DOHH2 (cell line): ENCODE measurements at regions not wholly inside any gene's neighbourhood (a gene's known extent, or its start where the extent isn't known, plus 50 kb on each side); places are given as distances from the start of the nearest gene placed in this dataset.

Experiments used
- H3F3A ChIP-seq: fragments of 200-600 bp; sonication (generic), shearing (Covaris generic); 2 replicates; pipeline ENCODE4 v1.6.0; 2016; ENCODE audit warnings: antibody characterized with exemption, mild to moderate bottlenecking; ENCODE audit not compliant: control insufficient read depth, insufficient read depth
- H3K27ac ChIP-seq: fragments of 200-600 bp; sonication (generic); 2 replicates; pipeline ENCODE4 v1.5.1; 2014; ENCODE audit warnings: low read depth, mild to moderate bottlenecking, low read length, moderate library complexity
- H3K27me3 ChIP-seq: fragments of 200-600 bp; sonication (generic); 2 replicates; pipeline ENCODE4 v1.6.1; 2014; ENCODE audit warnings: mild to moderate bottlenecking, low read length, mixed read lengths; ENCODE audit not compliant: control insufficient read depth
- H3K36me3 ChIP-seq: fragments of 200-600 bp; sonication (generic); 2 replicates; pipeline ENCODE4 v1.6.1; 2014; ENCODE audit warnings: mild to moderate bottlenecking, low read length, moderate library complexity, mixed read lengths; ENCODE audit not compliant: control insufficient read depth
- H3K4me1 ChIP-seq: fragments of 200-600 bp; sonication (generic); 2 replicates; pipeline ENCODE4 v1.6.1; 2014; ENCODE audit warnings: mild to moderate bottlenecking, low read length, mixed read lengths; ENCODE audit not compliant: control insufficient read depth
- H3K4me2 ChIP-seq: fragments of 200-600 bp; sonication (generic); 2 replicates; pipeline ENCODE4 v1.6.0; 2014; ENCODE audit warnings: mild to moderate bottlenecking, low read length, moderate library complexity
- H3K4me3 ChIP-seq: fragments of 200-600 bp; sonication (generic); 2 replicates; pipeline ENCODE4 v1.5.1; 2014; ENCODE audit warnings: mild to moderate bottlenecking, low read length, mixed read lengths
- H3K79me2 ChIP-seq: fragments of 200-600 bp; sonication (generic); 2 replicates; pipeline ENCODE4 v1.6.1; 2014; ENCODE audit warnings: mild to moderate bottlenecking, low read length, mixed read lengths; ENCODE audit not compliant: control insufficient read depth
- H3K9me2 ChIP-seq: fragments of 200-600 bp; sonication (generic); replicated peaks from 2 replicates; pipeline ENCODE4 v1.6.1; 2014; ENCODE audit warnings: mild to moderate bottlenecking, low read length, mixed read lengths; ENCODE audit not compliant: control insufficient read depth
- H3K9me3 ChIP-seq: fragments of 200-600 bp; sonication (generic); 2 replicates; pipeline ENCODE4 v1.6.1; 2014; ENCODE audit warnings: antibody characterized with exemption, low read length, mixed read lengths; ENCODE audit not compliant: control insufficient read depth, insufficient read depth
- H4K20me1 ChIP-seq: fragments of 200-600 bp; sonication (generic); 2 replicates; pipeline ENCODE4 v1.6.0; 2014; ENCODE audit warnings: low read depth, mild to moderate bottlenecking, antibody characterized with exemption, low read length, moderate library complexity; ENCODE audit not compliant: control insufficient read depth, insufficient read depth
- EZH2phosphoT487 ChIP-seq: fragments of 200-600 bp; sonication (generic); IDR thresholded peaks from 2 replicates; pipeline ENCODE4 v1.6.1; 2017; ENCODE audit warnings: borderline replicate concordance, mild to moderate bottlenecking, antibody characterized with exemption, low read length, moderate library complexity, mixed read lengths
- TF ChIP-seq, protein P1 (sequence below): fragments of 200-600 bp; sonication (generic); IDR thresholded peaks from one replicate; pipeline ENCODE4 v1.5.1; 2014; ENCODE audit warnings: antibody characterized with exemption, mild to moderate bottlenecking, low read depth, low read length; ENCODE audit not compliant: poor library complexity, severe bottlenecking

DNA sequence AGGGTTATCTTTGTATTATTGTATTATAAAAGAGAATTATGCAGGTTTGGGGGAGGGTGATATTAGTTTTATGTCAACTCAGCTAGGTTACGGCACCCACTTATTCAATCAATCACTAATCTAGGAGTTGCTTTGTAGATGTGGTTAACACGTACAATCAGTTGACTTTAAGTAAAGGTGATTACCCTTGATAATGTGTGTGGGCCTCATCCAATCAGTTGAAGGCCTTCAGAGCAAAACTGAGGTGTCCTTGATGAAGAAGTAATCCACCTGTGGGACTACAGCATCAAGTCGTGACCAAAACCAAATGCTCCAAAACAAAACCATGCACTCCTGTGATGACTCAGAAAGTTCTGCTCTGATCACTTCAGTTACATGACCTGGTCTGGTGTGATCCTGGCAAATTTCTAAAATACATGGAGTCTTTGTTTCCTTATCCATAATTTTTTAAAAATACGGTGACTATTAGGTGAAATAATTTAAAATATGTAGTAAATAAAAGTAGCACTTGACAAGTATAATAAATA is 114.1 kb downstream of the IYD start:
- no peak overlapping the region for H3K27ac ChIP-seq
- no peaks in the 10 kb centered on the region for H3F3A ChIP-seq
- no peaks in the 10 kb centered on the region for H3K4me1 ChIP-seq
- no peaks in the 10 kb centered on the region for H3K9me3 ChIP-seq
- no peaks in the 10 kb centered on the region for H3K9me2 ChIP-seq
- H3K4me3 ChIP-seq, result no peak overlapping the region
- TF ChIP-seq, protein P1, sequence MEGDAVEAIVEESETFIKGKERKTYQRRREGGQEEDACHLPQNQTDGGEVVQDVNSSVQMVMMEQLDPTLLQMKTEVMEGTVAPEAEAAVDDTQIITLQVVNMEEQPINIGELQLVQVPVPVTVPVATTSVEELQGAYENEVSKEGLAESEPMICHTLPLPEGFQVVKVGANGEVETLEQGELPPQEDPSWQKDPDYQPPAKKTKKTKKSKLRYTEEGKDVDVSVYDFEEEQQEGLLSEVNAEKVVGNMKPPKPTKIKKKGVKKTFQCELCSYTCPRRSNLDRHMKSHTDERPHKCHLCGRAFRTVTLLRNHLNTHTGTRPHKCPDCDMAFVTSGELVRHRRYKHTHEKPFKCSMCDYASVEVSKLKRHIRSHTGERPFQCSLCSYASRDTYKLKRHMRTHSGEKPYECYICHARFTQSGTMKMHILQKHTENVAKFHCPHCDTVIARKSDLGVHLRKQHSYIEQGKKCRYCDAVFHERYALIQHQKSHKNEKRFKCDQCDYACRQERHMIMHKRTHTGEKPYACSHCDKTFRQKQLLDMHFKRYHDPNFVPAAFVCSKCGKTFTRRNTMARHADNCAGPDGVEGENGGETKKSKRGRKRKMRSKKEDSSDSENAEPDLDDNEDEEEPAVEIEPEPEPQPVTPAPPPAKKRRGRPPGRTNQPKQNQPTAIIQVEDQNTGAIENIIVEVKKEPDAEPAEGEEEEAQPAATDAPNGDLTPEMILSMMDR, result no peak
- no peak for TF ChIP-seq EZH2phosphoT487
- H3K36me3 ChIP-seq, result no peaks in the 10 kb centered on the region
- no peaks in the 10 kb centered on the region for H3K79me2 ChIP-seq
- H3K4me2 ChIP-seq, result no peak overlapping the region
- H3K27me3 ChIP-seq, result no peaks in the 10 kb centered on the region
- no peaks in the 10 kb centered on the region for H4K20me1 ChIP-seq

DNA sequence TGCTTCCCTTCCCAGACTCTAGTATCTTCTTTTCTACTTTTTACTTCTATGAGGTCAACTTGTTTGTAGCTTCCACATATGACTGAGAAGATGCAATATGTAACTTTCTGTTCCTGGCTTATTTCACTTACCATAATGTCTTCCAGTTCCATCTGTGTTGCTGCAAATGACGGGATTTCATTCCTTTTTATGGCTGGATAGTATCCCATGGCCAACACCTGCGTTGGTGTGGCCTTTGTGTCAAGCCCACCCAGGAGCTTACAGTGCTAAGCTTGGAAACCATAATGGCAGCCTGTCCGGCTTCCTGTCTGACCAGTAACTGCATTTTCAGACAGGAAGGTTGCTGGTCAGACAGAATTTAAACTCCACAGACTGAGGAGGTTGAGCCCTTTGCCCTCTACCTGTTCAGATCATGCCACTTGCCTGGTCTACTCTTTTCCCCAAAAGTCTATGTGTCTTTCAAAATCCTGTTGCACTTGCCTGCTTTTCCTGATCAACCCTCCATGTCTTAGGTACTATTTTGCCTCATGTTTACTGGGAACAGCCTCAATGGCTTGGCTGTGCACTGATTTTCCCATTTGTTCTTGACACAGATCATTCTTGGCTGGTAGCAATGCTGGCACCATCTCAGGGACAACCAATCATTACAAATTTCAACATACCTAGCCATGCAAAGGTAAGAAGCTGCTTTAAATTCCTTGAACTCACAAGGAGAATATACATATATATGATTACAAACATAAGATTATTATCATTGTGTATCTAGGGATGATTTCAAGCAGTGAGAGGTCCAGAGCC is 114.3 kb upstream of the PLEKHG1 start:
- Histone ChIP-seq H4K20me1 (no peaks in the 10 kb centered on the region), H3K36me3 (no peaks in the 10 kb centered on the region), H3K4me3 (no peak overlapping the region), H3K4me2 (no peak overlapping the region), H3K27me3 (no peaks in the 10 kb centered on the region), H3K79me2 (no peaks in the 10 kb centered on the region), H3K9me3 (no peaks in the 10 kb centered on the region), H3K9me2 (no peaks in the 10 kb centered on the region), H3K27ac (no peak overlapping the region), H3K4me1 (peaks cover 3% of the 10 kb centered on the region; the same call in 1 of the 2 replicates), H3F3A (no peaks in the 10 kb centered on the region)
- TF ChIP-seq, protein P1, result no peak
- TF ChIP-seq EZH2phosphoT487, result no peak

DNA sequence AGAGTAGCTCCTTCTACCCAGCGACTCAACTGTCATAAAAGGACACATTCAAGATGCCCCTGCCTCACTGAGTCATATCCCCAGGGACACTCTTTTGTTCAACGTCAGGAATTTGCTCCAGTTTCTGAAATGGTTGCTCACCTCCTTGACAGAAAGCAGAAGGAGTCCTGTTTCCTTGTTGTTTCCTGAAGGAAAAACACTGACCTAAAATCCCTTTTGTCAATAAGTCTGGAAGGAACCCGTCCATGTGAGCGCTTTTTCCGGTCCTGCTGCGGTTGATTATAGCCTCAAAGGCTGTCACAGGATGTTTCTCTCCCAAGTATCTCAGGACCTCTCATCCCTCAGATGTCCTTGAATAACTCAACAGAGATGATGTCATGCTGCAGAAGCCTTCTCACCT is 113.6 kb upstream of the PLEKHG1 start:
- Histone ChIP-seq H3K4me3 (no peak overlapping the region), H3K36me3 (no peaks in the 10 kb centered on the region), H3K4me1 (peaks cover 4% of the 10 kb centered on the region; the same call in 1 of the 2 replicates), H3K9me2 (no peaks in the 10 kb centered on the region), H3K4me2 (no peak overlapping the region), H3F3A (no peaks in the 10 kb centered on the region), H3K27me3 (no peaks in the 10 kb centered on the region), H3K27ac (no peak overlapping the region), H3K9me3 (no peaks in the 10 kb centered on the region), H4K20me1 (no peaks in the 10 kb centered on the region), H3K79me2 (no peaks in the 10 kb centered on the region)
- TF ChIP-seq, protein P1, result no peak
- no peak for TF ChIP-seq EZH2phosphoT487
